Daoy (cell line): ENCODE measurements at regions not wholly inside any gene's neighbourhood (a gene's known extent, or its start where the extent isn't known, plus 50 kb on each side); places are given as distances from the start of the nearest gene placed in this dataset.

ENCODE experiments used
- DNase-seq: peaks from one replicate; pipeline ENCODE4 v3.0.0-alpha.2; 2015; ENCODE audit warnings: low read depth

DNA sequence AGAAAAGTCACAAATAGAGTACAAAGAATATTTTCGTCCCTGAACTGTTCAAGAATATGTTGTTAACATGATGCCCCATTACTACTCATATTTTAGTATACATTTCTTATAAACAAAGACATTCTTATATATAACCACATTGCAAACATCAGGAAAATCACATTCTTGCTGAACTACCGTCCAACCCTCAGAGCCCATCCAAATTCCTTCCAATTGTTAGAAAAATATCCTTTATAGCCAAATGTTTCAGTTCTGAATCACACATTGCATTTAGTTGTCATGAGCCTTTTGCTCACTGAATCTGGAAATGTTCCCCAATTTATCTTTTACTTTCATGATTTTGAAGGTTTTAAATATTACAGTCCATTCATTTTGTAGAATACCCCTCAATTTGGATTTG, 467.8 kb upstream of the ARGLU1 start:
- DNase-seq, result no peak

DNA sequence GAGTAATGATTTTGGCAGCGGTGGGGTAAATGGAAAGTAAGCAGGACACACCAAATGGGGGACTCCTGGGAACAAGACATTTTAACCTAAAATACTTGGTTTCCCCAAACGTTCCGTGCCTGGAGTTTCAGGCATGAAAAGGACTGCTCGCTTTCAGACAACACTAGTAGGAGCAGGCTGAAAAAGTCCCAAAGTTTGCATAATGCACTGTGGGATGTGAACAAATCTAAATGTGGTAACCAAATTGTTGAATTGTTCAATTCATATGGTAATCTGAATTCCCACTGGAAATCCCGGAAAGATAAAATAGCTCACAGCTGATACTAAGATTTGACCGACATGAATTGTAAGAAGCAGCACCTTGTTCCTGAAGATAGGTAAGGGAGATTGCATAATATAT, 467.2 kb upstream of the ARGLU1 start:
- DNase-seq, result no peak

DNA sequence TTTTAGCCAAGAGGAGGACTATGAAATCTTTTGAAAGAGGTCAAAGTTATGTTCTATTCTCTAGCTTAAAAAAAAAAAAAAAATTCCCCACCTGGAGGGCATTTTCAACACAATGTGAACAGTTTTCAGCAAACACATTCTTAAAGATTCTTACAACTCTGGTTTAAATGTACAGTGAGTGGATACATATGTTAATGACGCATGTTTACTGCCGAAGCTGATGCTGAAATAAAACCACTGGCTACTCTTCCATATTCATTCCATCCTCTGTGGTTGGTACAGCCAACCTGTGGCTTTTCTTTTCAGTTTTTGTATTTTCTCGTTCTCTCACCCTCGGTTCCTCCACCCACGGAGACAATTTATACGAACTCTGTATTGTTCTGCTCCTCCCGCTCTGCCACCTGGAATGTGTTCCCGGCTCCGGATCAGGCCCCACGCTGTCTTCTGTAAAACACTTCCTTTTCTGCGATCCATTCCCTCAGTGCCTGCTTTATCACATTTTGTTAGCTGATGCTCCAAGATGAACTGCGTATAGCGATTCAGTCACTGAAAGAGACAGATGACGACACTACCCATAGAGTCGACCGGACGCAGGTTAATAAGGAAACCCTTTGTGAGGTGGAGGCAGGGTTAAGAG, 466.4 kb upstream of the ARGLU1 start:
- no peak for DNase-seq

DNA sequence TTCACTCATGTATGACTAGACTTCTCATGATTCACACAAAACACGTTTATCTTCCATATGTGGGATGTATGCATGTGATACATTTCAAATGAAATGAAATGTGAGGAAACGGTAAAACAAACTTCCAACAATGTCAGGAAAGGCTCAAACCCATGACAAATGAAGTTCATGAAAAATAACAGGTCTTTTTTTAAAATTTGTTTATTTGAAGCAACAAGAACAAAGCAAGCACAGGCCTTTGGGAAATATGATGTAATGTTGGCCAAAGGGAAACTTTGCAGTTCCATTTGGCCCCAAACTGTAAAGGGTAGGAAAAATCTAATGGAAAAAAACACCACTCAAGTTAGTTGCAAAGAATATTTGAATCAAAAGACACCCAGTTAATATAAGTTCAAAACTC, 463.8 kb upstream of the ARGLU1 start:
- no peak for DNase-seq

DNA sequence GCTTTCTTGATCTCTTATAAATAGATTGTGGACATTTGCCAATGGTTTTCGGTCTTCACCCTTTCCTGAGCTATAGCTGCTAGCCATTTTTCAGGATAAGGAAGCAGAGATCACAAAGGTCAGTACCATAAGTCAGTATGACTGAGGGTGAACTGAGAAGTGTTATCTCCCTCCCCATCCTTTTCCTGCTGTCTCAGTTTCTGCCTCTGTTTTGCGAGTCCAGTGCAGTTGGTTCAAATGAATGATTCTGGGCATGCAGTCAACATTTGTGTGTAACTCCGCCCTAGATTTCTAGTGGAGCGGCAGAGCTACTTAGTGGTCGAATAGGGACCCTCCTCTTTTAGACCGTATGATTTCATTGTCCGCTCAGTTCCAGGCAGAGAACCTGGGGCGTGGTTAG, 460.8 kb upstream of the ARGLU1 start:
- DNase-seq, result no peak

DNA sequence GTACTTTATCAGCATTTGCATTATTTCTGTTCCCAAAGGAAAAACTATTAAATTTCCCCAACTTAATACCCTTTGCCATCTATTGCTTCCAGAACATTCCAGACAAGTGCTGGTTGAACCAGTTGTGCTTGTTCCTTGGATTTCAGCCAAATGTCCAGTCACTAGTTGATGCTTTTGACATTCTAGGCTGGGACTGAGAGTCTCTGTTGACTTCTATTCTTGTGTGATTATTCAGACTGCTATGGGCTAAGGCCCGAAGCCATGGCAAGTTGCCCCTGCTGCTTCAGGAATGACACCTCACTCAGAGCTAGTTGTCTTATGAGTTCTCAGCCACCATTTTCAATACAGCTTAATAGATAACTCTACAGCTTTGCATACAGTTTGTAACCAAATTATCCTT, 458.1 kb upstream of the ARGLU1 start:
- DNase-seq, result no peak

DNA sequence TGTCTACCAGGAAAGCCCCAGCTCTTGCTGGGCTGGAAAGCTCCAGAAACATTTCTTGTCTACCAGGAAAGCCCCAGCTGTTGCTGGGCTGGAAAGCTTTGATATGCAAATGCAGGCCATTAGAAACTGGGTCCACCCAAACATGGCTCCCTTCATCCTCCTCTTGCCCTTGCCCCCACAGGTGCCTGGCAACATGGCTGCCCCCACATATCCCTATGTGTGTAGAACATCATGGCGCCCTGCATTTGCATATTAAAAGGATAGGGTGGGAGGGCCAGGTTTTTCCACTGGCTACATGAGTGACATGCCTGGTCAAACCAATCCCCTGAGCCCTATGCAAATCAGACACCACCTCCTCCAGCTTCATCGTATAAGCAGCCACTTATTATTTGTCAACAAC, 455.4 kb upstream of the ARGLU1 start:
- no peak for DNase-seq

DNA sequence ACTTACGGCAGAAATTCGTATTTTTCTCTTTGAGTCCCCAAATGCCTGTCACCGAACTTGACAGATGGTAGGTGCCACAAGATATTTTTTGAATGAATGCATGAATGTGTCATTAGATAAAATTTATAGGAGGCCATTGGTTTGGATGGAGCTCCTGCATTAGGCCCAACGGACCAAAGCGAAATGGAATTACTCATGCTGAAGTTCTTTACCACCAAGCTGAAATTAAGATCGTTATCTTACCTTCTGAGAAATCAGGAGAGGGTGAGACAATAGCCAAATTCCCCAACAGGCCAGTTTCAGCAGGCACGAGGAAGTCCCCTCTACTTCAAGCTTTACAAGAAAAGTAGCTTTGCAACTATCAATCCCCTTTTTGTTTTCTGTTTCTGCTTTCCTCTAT, 452.5 kb upstream of the ARGLU1 start:
- peak; percentile 24 for DNase-seq

DNA sequence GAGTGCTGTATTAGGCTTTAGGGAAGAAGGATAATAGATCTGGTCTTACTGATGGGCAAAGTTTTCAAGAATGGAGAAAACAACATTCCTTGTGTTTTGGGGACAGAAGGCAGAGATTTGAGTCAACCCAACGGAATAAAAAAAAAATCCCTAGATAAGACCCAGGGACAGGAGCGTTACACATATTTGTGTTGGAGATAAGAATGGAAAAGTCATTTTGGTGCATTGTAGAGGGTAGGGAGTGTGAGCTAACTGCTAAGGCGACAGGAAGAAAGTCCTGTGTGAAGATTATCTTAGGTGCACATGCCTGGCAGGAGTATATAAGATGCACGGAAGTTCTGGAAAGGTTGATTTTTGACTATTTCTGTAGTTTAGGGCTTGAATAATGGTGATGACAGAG, 450.3 kb upstream of the ARGLU1 start:
- DNase-seq, result no peak

DNA sequence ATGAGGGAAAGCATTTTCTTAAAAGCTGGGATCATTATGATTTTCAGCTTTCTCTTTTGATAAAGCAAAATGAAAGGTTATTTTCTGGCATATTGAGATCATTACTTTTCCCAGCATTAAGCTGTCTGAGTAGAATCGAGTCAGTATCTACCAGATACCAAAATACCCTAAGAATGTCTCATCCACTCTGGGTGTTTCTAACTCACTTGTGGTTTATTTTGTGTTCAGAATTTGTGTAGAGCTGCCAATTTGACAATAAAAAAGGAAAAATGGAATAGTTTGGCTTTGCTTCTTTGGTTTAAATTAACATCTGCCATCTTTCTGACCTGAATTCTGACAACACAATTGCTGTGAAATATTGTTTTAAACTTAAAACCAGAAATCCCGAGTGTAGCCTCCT, 438.7 kb upstream of the ARGLU1 start:
- DNase-seq, result no peak

DNA sequence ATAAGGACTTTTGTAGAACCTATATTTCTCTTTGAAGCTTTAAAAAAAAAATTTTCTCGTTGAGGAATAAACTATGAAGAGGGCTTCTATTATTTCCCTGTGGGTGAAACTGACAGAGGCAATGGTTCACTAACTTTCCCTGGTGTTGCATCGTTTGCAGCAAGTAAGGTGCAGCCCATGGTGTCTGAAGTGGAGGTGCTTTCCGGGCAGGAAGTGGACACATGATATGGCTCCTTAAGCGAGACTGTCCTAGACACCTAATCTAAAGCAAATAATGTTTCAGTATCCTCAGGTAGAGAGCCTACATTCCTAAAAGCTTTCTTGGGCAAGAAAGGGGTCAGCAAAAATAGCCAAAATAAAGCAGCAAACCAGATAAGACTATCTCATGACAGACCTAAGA, 437.6 kb upstream of the ARGLU1 start:
- DNase-seq, result no peak

DNA sequence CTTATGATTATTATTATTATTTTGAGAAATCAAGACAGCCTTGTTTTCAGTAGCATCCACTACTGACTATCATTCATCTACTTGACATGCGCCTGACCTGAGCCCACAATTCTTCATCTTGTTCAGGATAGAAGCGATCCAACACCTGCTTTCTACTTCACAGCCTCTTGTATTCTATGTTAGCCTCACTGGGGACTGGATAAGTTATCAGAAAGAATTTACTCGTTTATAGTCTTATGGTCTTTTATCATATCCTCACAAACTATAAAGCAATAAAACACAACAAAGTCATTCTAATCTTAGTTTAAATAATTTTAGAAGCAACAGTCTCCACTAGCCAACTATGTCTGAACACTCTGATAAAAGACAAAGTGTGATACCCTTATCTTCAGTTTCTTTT, 436.0 kb upstream of the ARGLU1 start:
- DNase-seq, result no peak

DNA sequence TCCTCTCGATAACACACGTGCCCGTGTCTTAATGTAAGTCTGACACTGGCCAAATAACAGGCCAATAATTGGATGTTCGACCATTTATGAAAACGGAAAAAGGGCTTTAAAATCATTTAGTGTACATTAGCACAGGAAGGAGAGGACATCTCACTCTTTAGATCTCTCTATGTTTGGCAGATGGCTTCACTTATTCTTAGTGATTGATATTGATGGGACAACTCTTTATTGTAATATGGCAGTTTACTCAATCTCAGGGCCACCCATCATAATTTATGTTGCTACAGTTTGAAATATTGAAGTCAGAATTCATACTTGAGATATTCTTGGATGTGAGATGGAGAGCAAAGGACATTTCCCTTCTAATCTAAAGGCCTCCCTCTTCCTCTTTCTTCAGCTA, 430.7 kb upstream of the ARGLU1 start:
- no peak for DNase-seq

DNA sequence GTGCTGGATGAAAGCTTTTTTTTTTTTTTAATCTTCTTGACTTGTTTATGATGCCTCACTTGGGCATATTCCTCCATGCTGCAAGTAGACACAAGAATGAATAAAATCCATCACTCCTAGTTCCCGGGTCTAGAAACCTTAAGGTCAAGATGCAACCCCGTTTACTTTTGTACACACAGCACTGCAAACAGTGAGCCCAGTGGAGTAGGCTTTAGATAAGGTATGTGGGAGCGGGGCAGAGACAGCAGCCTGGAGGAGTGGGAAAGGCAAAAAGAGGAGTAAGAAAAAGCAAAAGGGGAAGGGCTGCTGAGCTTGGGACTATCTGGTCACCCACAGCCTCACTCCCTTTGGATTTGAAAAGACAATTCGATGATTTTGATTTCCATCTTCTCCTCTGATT, 429.8 kb upstream of the ARGLU1 start:
- no peak for DNase-seq

DNA sequence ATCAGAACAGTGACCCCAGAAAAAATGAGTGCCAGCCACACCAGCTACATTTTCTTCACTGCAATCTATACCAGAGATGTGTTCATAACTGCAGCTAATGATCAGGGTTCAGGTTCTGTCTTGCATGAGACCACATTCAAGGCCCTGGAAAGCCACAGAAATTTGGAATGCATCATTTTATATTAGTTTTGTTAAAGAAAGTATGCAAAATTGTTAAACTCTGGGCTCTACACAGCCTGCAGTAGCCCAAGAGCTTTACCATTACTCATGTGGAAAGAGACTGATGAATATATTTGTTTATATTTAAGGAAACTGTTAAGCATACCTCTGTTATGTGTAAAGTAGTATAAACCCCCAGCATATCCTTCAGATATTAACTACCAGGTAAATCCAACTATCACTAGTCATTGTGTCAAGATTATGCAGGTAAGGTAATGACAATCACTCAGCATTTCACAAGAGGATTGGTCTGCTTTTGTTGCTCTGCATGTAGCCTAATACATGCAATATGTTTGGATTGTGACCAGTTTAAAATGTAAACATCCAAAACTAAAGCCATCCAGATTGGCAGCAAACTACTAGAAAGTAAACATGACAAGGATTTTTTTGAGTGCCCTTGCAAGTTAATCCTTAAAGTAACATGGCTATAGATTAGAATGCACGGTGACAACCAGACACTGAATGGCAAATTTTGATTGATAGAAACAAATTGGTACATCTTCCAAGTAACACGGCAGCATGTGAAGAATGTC, 429.1 kb upstream of the ARGLU1 start:
- no peak for DNase-seq

DNA sequence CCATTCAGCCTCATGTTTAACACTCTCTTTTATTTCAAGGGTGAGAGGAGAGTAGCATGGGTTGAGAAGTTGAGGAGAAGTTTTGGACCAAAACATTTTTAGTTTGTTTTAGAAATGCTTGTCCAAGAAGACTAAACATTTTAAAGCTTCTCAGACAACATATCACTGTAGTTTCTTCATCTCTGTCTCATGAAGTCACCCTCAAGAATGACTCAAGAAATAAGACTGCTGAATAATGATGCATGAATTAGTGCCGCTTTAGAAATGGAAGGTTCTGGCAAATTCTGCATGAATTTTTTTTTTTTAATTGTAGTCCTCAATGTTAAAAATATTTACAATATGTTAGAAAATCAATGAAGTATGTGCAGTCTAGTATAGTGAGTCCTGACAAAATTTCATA, 422.7 kb upstream of the ARGLU1 start:
- no peak for DNase-seq

DNA sequence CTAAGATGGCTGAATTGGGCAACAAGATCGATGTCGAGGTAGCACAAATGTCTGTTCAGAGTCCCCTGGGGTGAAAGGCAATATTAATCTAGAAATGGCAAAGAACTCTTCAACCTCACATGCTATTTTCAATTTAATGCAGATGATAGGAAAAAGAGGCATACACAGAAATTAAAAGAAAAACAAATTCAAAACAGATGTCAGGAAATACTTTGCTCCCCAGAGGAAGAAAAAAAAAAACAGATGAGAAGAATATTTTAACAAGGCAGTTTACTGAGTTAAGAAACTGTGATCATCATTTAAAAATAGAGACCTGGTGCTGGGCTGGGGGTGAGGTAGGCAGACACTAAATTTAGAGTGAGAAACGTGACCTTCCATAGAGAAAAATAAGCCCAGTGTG, 421.9 kb upstream of the ARGLU1 start:
- no peak for DNase-seq

DNA sequence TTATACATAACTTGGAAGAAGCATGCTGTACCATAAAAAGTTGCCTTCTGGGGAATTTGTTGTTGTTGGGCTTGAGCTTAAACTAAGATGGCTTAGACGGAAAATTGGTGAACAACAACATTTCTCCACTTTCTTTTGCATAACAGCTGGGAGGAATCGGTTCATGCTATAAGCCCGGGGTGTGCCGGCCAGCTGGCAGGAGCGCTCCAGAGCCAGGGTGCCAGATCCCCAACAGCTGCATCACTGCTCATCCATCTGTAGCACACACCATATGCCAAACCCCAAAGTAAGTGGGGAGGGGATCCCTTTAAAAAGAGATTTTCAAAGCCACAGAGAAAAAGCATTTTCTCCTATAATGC, 419.5 kb upstream of the ARGLU1 start:
- DNase-seq, result no peak

DNA sequence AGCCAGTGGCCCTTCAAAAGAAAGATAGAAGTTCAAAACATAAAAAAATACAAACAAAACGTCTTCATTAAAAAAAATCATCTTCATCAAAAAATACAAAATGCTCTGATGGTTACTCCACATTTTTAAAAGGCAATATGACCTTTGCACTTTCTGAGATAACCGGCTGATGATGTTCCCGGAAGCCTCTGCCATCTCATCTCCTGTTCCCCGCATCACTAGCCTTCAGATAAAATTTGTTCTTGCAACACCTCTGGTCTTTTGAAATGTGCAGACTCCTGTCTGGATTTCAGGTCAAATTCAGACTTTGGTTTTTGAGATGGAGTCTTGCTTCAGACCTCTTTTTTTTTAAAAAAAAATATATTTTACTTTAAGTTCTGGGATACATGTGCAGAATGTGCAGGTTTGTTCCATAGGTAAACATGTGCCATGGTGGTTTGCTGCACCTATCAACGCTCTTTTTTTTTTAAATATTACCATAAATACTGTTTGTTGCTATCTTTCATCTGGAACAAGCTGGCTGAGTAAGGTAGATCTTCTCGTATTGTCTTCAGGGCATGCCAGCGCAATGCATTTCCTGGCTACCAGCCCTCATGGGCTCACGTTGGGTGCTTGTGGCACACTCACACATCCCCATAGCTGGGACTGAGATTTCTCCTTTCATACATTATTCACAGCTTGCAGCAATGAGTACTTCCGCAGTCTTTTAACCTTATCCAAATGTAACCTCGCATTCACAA, 418.9 kb upstream of the ARGLU1 start:
- no peak for DNase-seq

DNA sequence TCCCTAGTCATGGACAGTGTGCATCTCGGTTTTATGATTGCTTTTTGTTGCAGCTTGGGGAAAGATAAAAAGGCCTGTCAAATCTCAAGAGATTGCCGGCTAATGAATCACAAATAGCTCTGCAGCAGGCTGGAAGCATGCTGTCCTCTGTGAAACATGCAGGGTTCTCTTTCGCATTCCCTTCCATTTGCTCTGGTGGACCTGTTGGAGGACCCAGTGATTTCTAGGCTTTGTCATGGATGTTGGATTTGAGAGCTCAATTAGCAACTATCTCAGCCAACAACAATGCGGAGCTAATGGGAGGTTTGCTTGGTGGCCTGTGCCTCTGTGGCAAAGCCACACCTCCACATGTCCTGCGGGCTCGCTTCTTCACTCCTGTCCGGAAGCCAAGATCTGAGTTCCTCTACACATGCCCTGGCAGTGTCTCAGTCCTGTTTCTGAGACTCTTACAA, 418.1 kb upstream of the ARGLU1 start:
- DNase-seq, result no peak

DNA sequence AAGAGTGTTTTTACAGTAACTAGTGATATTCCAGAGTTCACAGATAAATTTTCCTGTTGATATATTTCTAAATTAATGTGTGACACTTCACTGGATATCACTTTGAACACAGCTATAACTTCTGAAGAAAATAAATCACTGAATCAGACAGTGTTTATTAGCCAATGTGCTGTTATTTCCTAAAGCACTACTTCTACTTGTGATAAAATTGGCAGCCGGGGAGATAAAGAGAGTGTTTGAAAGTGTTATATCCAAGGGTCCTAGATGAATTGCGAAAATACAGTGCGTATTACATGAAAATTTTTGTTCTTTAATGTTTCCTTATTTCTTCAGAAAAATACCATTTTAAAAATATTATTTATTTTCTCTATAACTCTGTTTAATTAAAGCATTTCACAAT, 417.5 kb upstream of the ARGLU1 start:
- no peak for DNase-seq

DNA sequence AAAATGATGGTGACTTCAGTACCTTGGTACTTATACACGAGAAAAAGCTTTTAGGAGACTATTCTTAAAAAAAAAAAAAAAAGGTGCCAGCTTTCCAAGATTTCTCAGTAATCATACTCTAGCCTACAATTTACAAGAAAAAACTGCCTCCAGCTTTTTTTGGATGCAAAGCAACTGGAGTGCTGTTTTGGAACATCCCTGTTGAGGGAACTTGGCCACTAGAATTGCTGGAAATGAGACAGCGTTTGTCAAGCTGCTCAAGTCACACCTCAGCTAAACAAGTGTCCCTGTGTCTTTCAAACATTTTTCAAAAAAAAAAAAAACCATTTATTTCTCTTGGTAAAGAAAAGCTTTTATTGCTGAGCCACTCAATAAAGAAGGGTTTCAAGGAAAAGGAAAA, 413.1 kb upstream of the ARGLU1 start:
- no peak for DNase-seq

DNA sequence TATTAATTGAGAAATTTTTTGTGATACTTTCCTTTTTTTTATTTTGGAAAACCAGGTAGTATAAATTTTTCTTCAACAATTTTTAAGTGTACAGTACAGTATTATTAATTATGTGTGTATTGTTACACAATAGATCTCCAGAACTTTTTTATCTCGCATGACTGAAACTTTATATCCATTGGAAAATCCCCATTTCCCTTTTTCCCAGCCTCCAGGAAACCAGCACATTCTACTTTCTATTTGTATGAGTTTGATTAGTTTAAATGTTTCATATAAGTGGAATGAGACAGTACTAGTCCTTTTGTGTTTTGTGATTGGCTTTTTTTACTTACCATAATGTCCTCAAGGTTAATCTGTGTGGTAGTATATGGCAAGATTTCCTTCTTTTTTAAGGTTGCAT, 399.5 kb upstream of the ARGLU1 start:
- no peak for DNase-seq
